OCI-LY3 (cell line): ENCODE measurements at regions not wholly inside any gene's neighbourhood (a gene's known extent, or its start where the extent isn't known, plus 50 kb on each side); places are given as distances from the start of the nearest gene placed in this dataset.

Source experiments
- H2AFZ ChIP-seq: fragments of 200-600, 300-600 bp; shearing (Covaris generic); 2 replicates; pipeline ENCODE4 v1.6.0; 2014; ENCODE audit warnings: antibody characterized with exemption, low read depth, low read length
- H3K27ac ChIP-seq: fragments of 200-600, 300-600 bp; sonication (generic); 2 replicates; pipeline ENCODE4 v1.5.1; 2014; ENCODE audit warnings: mild to moderate bottlenecking, low read length, moderate library complexity, mixed read lengths
- H3K27me3 ChIP-seq: fragments of 200-600, 300-600 bp; sonication (generic); 2 replicates; pipeline ENCODE4 v1.6.1; 2014; ENCODE audit warnings: low read depth, low read length, mixed read lengths
- H3K36me3 ChIP-seq: fragments of 200-600, 300-600 bp; sonication (generic); replicated peaks from 2 replicates; pipeline ENCODE3; 2014; ENCODE audit warnings: low read depth, low read length, mixed read lengths
- H3K4me1 ChIP-seq: fragments of 300-600, 200-600 bp; sonication (generic); 2 replicates; pipeline ENCODE4 v1.6.1; 2014; ENCODE audit warnings: low read length, mixed read lengths
- H3K4me2 ChIP-seq: fragments of 200-600, 300-600 bp; sonication (generic); 2 replicates; pipeline ENCODE4 v1.6.1; 2014; ENCODE audit warnings: low read length, mixed read lengths
- H3K4me3 ChIP-seq: fragments of 300-600, 200-600 bp; sonication (generic); 2 replicates; pipeline ENCODE4 v1.5.1; 2014; ENCODE audit warnings: antibody characterized with exemption, mild to moderate bottlenecking, low read length, moderate library complexity
- H3K79me2 ChIP-seq: fragments of 300-600, 200-600 bp; shearing (Covaris generic); 2 replicates; pipeline ENCODE4 v1.6.1; 2014; ENCODE audit warnings: mild to moderate bottlenecking, low read length, mixed read lengths
- H3K9ac ChIP-seq: fragments of 300-600, 200-600 bp; shearing (Covaris generic); 2 replicates; pipeline ENCODE4 v1.6.0; 2014; ENCODE audit warnings: mild to moderate bottlenecking, low read length, moderate library complexity
- H3K9me3 ChIP-seq: fragments of 200-600, 300-600 bp; shearing (Covaris generic); 2 replicates; pipeline ENCODE4 v1.6.1; 2014; ENCODE audit warnings: low read length, mixed read lengths; ENCODE audit not compliant: insufficient read depth
- H4K20me1 ChIP-seq: fragments of 200-600, 300-600 bp; sonication (generic); 2 replicates; pipeline ENCODE4 v1.6.1; 2016; ENCODE audit warnings: low read length, mixed read lengths; ENCODE audit not compliant: insufficient read depth
- CTCF ChIP-seq: fragments of 200-600, 300-600 bp; sonication (generic); IDR thresholded peaks from 2 replicates; pipeline ENCODE4 v1.5.1; 2014; ENCODE audit warnings: antibody characterized with exemption, low read length, low read depth
- EZH2phosphoT487 ChIP-seq: fragments of 200-600 bp; shearing (Covaris generic); IDR thresholded peaks from 2 replicates; pipeline ENCODE4 v1.6.1; 2018; ENCODE audit warnings: antibody characterized with exemption, mixed run types, low read depth

GRCh38 chr6:25144919-25145318 lies 134.3 kb upstream of the CARMIL1 start:
- TF ChIP-seq CTCF (no peak), EZH2phosphoT487 (no peak)
- peaks cover 8% of the 10 kb centered on the region for H3K4me1 ChIP-seq
- H2AFZ ChIP-seq, result no peak overlapping the region
- no peak overlapping the region for H3K4me2 ChIP-seq
- no peaks in the 10 kb centered on the region for H4K20me1 ChIP-seq
- no peak overlapping the region for H3K27ac ChIP-seq
- no peaks in the 10 kb centered on the region for H3K79me2 ChIP-seq
- H3K27me3 ChIP-seq, result no peaks in the 10 kb centered on the region
- H3K9me3 ChIP-seq, result no peaks in the 10 kb centered on the region
- no peak overlapping the region for H3K9ac ChIP-seq
- H3K36me3 ChIP-seq, result no peaks in the 10 kb centered on the region
- no peak overlapping the region for H3K4me3 ChIP-seq

GRCh38 chr6:25147223-25147622 lies 132.0 kb upstream of the CARMIL1 start:
- Histone ChIP-seq H3K36me3 (no peaks in the 10 kb centered on the region), H4K20me1 (no peaks in the 10 kb centered on the region), H3K9ac (no peak overlapping the region), H3K4me2 (no peak overlapping the region), H3K4me1 (peaks cover 8% of the 10 kb centered on the region), H3K4me3 (no peak overlapping the region), H2AFZ (no peak overlapping the region), H3K9me3 (no peaks in the 10 kb centered on the region), H3K27me3 (no peaks in the 10 kb centered on the region), H3K27ac (no peak overlapping the region), H3K79me2 (no peaks in the 10 kb centered on the region)
- no peak for TF ChIP-seq CTCF
- TF ChIP-seq EZH2phosphoT487, result no peak

GRCh38 chr6:25150031-25150430 lies 129.1 kb upstream of the CARMIL1 start:
- no peaks in the 10 kb centered on the region for H4K20me1 ChIP-seq
- H2AFZ ChIP-seq, result no peak overlapping the region
- H3K9ac ChIP-seq, result no peak overlapping the region
- TF ChIP-seq EZH2phosphoT487, result no peak
- TF ChIP-seq CTCF, result no peak
- no peaks in the 10 kb centered on the region for H3K36me3 ChIP-seq
- H3K27ac ChIP-seq, result no peak overlapping the region
- no peaks in the 10 kb centered on the region for H3K9me3 ChIP-seq
- no peaks in the 10 kb centered on the region for H3K79me2 ChIP-seq
- no peak overlapping the region for H3K4me3 ChIP-seq
- no peaks in the 10 kb centered on the region for H3K27me3 ChIP-seq
- H3K4me2 ChIP-seq, result no peak overlapping the region
- peaks cover 8% of the 10 kb centered on the region for H3K4me1 ChIP-seq

GRCh38 chr6:25150863-25151262 lies 128.3 kb upstream of the CARMIL1 start:
- Histone ChIP-seq H3K4me2 (no peak overlapping the region), H3K4me1 (peaks cover 8% of the 10 kb centered on the region), H2AFZ (no peak overlapping the region), H3K27me3 (no peaks in the 10 kb centered on the region), H4K20me1 (no peaks in the 10 kb centered on the region), H3K4me3 (no peak overlapping the region), H3K27ac (no peak overlapping the region), H3K36me3 (no peaks in the 10 kb centered on the region), H3K9ac (no peak overlapping the region), H3K79me2 (no peaks in the 10 kb centered on the region), H3K9me3 (no peaks in the 10 kb centered on the region)
- TF ChIP-seq CTCF, result no peak
- TF ChIP-seq EZH2phosphoT487, result no peak
